ENCODE measurements at regions not wholly inside any gene's neighbourhood (a gene's known extent, or its start where the extent isn't known, plus 50 kb on each side); places are given as distances from the start of the nearest gene placed in this dataset.

GRCh38 chr3:86801066-86801465 lies 189.9 kb downstream of the VGLL3 start:
- POLR2A ChIA-PET: no interaction called here
- Histone ChIP-seq H3K27ac (ENCODE audit: control insufficient read depth, insufficient read depth) (no peak overlapping the region), H3K79me2 (ENCODE audit: control insufficient read depth, insufficient read depth, low read length) (no peaks in the 10 kb centered on the region), H3K4me1 (ENCODE audit: control insufficient read depth, insufficient read depth, low read length) (no peaks in the 10 kb centered on the region), H3K36me3 (ENCODE audit: control insufficient read depth in 2 of 2, insufficient read depth in 2 of 2, low read length in 1 of 2) (no peaks in the 10 kb centered on the region), H2AFZ (ENCODE audit: control insufficient read depth, low read depth, low read length) (no peak overlapping the region), H3K27me3 (replicated peaks in 1 of 2; ENCODE audit: control insufficient read depth in 2 of 2, insufficient read depth in 2 of 2, low read length in 1 of 2) (no peaks in the 10 kb centered on the region), H3K9ac (ENCODE audit: control insufficient read depth, insufficient read depth, low read length) (no peak overlapping the region), H3K9me3 (replicated peaks; ENCODE audit: control insufficient read depth, insufficient read depth, low read length) (no peaks in the 10 kb centered on the region), H3K4me2 (ENCODE audit: control insufficient read depth, insufficient read depth) (no peak overlapping the region), H4K20me1 (ENCODE audit: control insufficient read depth, insufficient read depth) (no peaks in the 10 kb centered on the region), H3K4me3 (no peak overlapping the region)
- CTCF ChIA-PET: no interaction called here
- intact Hi-C loops (cut with micrococcal nuclease; ENCODE audit: unreplicated experiment) (no loop called here), in situ Hi-C loops (cut with MboI) (no loop called here)
- ATAC-seq: no peak
- FAIRE-seq: no peak
- BruUV-seq (replicated peaks): no TSS peak
- 26% methylated on average over 1 of the region's 1 CpG for WGBS (ENCODE audit: insufficient coverage, insufficient replicate concordance, low lambda C conversion rate, missing lambda C conversion rate)
- DNase-seq (ENCODE audit: low read depth, low spot score): no peak
- RAD21 ChIA-PET (ENCODE audit: unreplicated experiment): no interaction called here
- TF ChIP-seq E4F1 (IDR thresholded peaks at IDR 0.05; ENCODE audit: borderline replicate concordance, partially characterized antibody) (no peak), BMI1 (IDR thresholded peaks at IDR 0.05; ENCODE audit: borderline replicate concordance) (no peak), RUNX3 (IDR thresholded peaks at IDR 0.05; ENCODE audit: low read length) (no peak)
- SMC1A ChIA-PET (ENCODE audit: uncharacterized antibody, unreplicated experiment): no interaction called here

- FAIRE-seq: no peak
- no peak for TF ChIP-seq NRF1 (conservative IDR thresholded peaks at IDR 0.05; ENCODE audit: low read depth, low read length)
- TF ChIP-seq ZBTB11 (CRISPR knock-in tag; IDR thresholded peaks at IDR 0.05): no peak
- no peak for TF ChIP-seq TCF3 (IDR thresholded peaks at IDR 0.05; ENCODE audit: borderline replicate concordance, insufficient read depth, low read depth, low read length)
- TF ChIP-seq ASH2L (IDR thresholded peaks at IDR 0.05; ENCODE audit: borderline replicate concordance, low read depth): no peak
- TF ChIP-seq POLR2AphosphoS5 (IDR thresholded peaks at IDR 0.05; ENCODE audit: low read length): no peak
- no peak for TF ChIP-seq ZZZ3 (IDR thresholded peaks at IDR 0.05; ENCODE audit: control insufficient read depth, insufficient read length, low read depth)
- no peak for TF ChIP-seq BCL3 (IDR thresholded peaks at IDR 0.05; ENCODE audit: borderline replicate concordance, insufficient read depth, low read depth, low read length, poor library complexity, severe bottlenecking)
- no peak for TF ChIP-seq SMAD1 (IDR thresholded peaks at IDR 0.05; ENCODE audit: low read depth, partially characterized antibody)
- no peak for TF ChIP-seq CREM (IDR thresholded peaks at IDR 0.05; ENCODE audit: low read depth)
Observed at GRCh38 chr3:86800116-86800515, 190.8 kb downstream of the VGLL3 start.

More at GRCh38 chr3:86800116-86800515, 190.8 kb downstream of the VGLL3 start:
- no peak for DNase-seq (ENCODE audit: low read depth, low spot score)
- Histone ChIP-seq H3K27ac (ENCODE audit: control insufficient read depth, insufficient read depth) (no peak overlapping the region), H3K4me2 (ENCODE audit: control insufficient read depth, insufficient read depth) (no peak overlapping the region), H3K9me3 (replicated peaks; ENCODE audit: control insufficient read depth, insufficient read depth, low read length) (no peaks in the 10 kb centered on the region), H3K79me2 (ENCODE audit: control insufficient read depth, insufficient read depth, low read length) (no peaks in the 10 kb centered on the region), H4K20me1 (ENCODE audit: control insufficient read depth, insufficient read depth) (no peaks in the 10 kb centered on the region), H3K4me3 (no peak overlapping the region), H3K36me3 (ENCODE audit: control insufficient read depth in 2 of 2, insufficient read depth in 2 of 2, low read length in 1 of 2) (no peaks in the 10 kb centered on the region), H3K27me3 (replicated peaks in 1 of 2; ENCODE audit: control insufficient read depth in 2 of 2, insufficient read depth in 2 of 2, low read length in 1 of 2) (no peaks in the 10 kb centered on the region), H3K9ac (ENCODE audit: control insufficient read depth, insufficient read depth, low read length) (no peak overlapping the region), H3K4me1 (ENCODE audit: control insufficient read depth, insufficient read depth, low read length) (no peaks in the 10 kb centered on the region), H2AFZ (ENCODE audit: control insufficient read depth, low read depth, low read length) (no peak overlapping the region)
- BruUV-seq (replicated peaks): no TSS peak
- intact Hi-C loops (cut with micrococcal nuclease; ENCODE audit: unreplicated experiment) (no loop called here), in situ Hi-C loops (cut with MboI) (no loop called here)
- no peak for ATAC-seq
- POLR2A ChIA-PET: no interaction called here
- CTCF ChIA-PET: no interaction called here
- SMC1A ChIA-PET (ENCODE audit: uncharacterized antibody, unreplicated experiment): no interaction called here
- WGBS (ENCODE audit: insufficient coverage, insufficient replicate concordance, low lambda C conversion rate, missing lambda C conversion rate): 0% methylated on average over 3 of the region's 3 CpGs
- RAD21 ChIA-PET (ENCODE audit: unreplicated experiment): no interaction called here
